IMR-90 (cell line): ENCODE measurements at regions not wholly inside any gene's neighbourhood (a gene's known extent, or its start where the extent isn't known, plus 50 kb on each side); places are given as distances from the start of the nearest gene placed in this dataset.

Experiments
- ATAC-seq: fragments of 200-7000 bp; cut with Tn5 transposase; 2 replicates; pipeline ENCODE4 v1.9.1; 2020; ENCODE audit warnings: low read depth, mild to moderate bottlenecking, moderate library complexity
- BruUV-seq: library from RNA; stranded (reverse); fragments of 400-500 nt; replicated peaks from 2 replicates; lab custom pipeline; 2021; lab: Mats Ljungman, UMichigan
- CTCF ChIA-PET: fragments of 300-600 bp; formaldehyde crosslinking; extraction: SDS; loops from one replicate; lab custom pipeline; 2021; ENCODE audit warnings: antibody characterized with exemption; lab: Yijun Ruan, JAX
- POLR2A ChIA-PET: fragments of 300-600 bp; sonication (Branson Sonifier 250); formaldehyde crosslinking; loops from one replicate; lab custom pipeline; 2022; ENCODE audit warnings: antibody characterized with exemption; ENCODE audit not compliant: unreplicated experiment; lab: Charles Lee
- DNase-seq: peaks from one replicate; pipeline ENCODE4 v3.0.0; 2013
- H2AFZ ChIP-seq: replicated peaks from 2 replicates; pipeline ENCODE3; 2013; ENCODE audit warnings: low read length, mild to moderate bottlenecking; ENCODE audit not compliant: poor library complexity
- H2AK5ac ChIP-seq: 2 replicates; pipeline ENCODE4 v1.6.1; 2013; ENCODE audit warnings: low read depth, low read length, inconsistent platforms
- H2AK9ac ChIP-seq: replicated peaks from 2 replicates; pipeline ENCODE3; 2013; ENCODE audit warnings: mild to moderate bottlenecking, low read depth, low read length, moderate library complexity; ENCODE audit not compliant: poor library complexity
- H2BK120ac ChIP-seq: 2 replicates; pipeline ENCODE4 v1.6.1; 2013; ENCODE audit warnings: low read depth, low read length, inconsistent platforms
- H2BK15ac ChIP-seq: 3 replicates; pipeline ENCODE4 v1.6.1; 2013; ENCODE audit warnings: low read depth, low read length, inconsistent platforms
- H2BK20ac ChIP-seq: 2 replicates; pipeline ENCODE4 v1.6.1; 2013; ENCODE audit warnings: low read depth, mild to moderate bottlenecking, inconsistent platforms, low read length, moderate library complexity
- H2BK5ac ChIP-seq: 2 replicates; pipeline ENCODE4 v1.6.1; 2013; ENCODE audit warnings: mild to moderate bottlenecking, low read depth, low read length, inconsistent platforms; ENCODE audit not compliant: poor library complexity, severe bottlenecking
- H3K14ac ChIP-seq: replicated peaks from 2 replicates; pipeline ENCODE4 v1.6.1; 2013; ENCODE audit warnings: low read depth, low read length, inconsistent platforms
- H3K18ac ChIP-seq: 2 replicates; pipeline ENCODE4 v1.6.1; 2013; ENCODE audit warnings: low read depth, low read length, control low read depth
- H3K23ac ChIP-seq: 2 replicates; pipeline ENCODE4 v1.6.1; 2013; ENCODE audit warnings: low read depth, low read length, inconsistent platforms
- H3K27ac ChIP-seq: 2 replicates; pipeline ENCODE4 v1.5.1; 2013; ENCODE audit warnings: mild to moderate bottlenecking, control low read depth, low read length; ENCODE audit not compliant: insufficient read depth
- H3K27me3 ChIP-seq: 2 replicates; pipeline ENCODE4 v1.6.1; 2013; ENCODE audit warnings: low read length; ENCODE audit not compliant: control insufficient read depth, insufficient read depth
- H3K36me3 ChIP-seq: 2 replicates; pipeline ENCODE4 v1.6.1; 2013; ENCODE audit warnings: low read length, mixed read lengths; ENCODE audit not compliant: control insufficient read depth, insufficient read depth
- H3K4ac ChIP-seq: 2 replicates; pipeline ENCODE4 v1.6.1; 2013; ENCODE audit warnings: low read depth, low read length, inconsistent platforms
- H3K4me1 ChIP-seq: 2 replicates; pipeline ENCODE4 v1.6.1; 2013; ENCODE audit warnings: low read length, mixed read lengths; ENCODE audit not compliant: control insufficient read depth, insufficient read depth
- H3K4me2 ChIP-seq: 2 replicates; pipeline ENCODE4 v1.6.1; 2013; ENCODE audit warnings: low read depth, mild to moderate bottlenecking, control low read depth, low read length, moderate library complexity
- H3K4me3 ChIP-seq: 2 replicates; pipeline ENCODE4 v1.5.1; 2013; ENCODE audit warnings: low read depth, mild to moderate bottlenecking, control low read depth, low read length, moderate library complexity; ENCODE audit not compliant: insufficient read depth
- H3K56ac ChIP-seq: 2 replicates; pipeline ENCODE4 v1.6.1; 2013; ENCODE audit warnings: low read length, inconsistent platforms; ENCODE audit not compliant: insufficient read depth; ENCODE audit errors: extremely low read depth
- H3K79me1 ChIP-seq, 2 experiments: 2 replicates each; pipeline ENCODE4 v1.6.1; 2013; ENCODE audit warnings: low read length in 2 of 2, inconsistent platforms in 1 of 2, low read depth in 1 of 2
- H3K9ac ChIP-seq: 2 replicates; pipeline ENCODE4 v1.6.1; 2013; ENCODE audit warnings: low read depth, low read length, control low read depth
- H3K9me1 ChIP-seq: 2 replicates; pipeline ENCODE4 v1.6.1; 2013; ENCODE audit warnings: low read length, inconsistent platforms; ENCODE audit not compliant: insufficient read depth
- H3K9me3 ChIP-seq: 2 replicates; pipeline ENCODE4 v1.6.1; 2013; ENCODE audit warnings: low read length; ENCODE audit not compliant: control insufficient read depth, insufficient read depth
- H4K20me1 ChIP-seq: 2 replicates; pipeline ENCODE4 v1.6.1; 2013; ENCODE audit warnings: low read length, inconsistent platforms; ENCODE audit not compliant: insufficient read depth
- H4K5ac ChIP-seq: 2 replicates; pipeline ENCODE4 v1.6.1; 2013; ENCODE audit warnings: mild to moderate bottlenecking, low read depth, low read length, control low read depth
- H4K8ac ChIP-seq, 2 experiments: 2 replicates each; pipeline ENCODE4 v1.6.1; 2013; ENCODE audit warnings: low read depth in 2 of 2, low read length in 2 of 2, control low read depth in 1 of 2, inconsistent platforms in 1 of 2
- H4K91ac ChIP-seq: 2 replicates; pipeline ENCODE4 v1.6.1; 2013; ENCODE audit warnings: low read depth, low read length, inconsistent platforms; ENCODE audit not compliant: insufficient read depth
- CEBPB ChIP-seq: IDR thresholded peaks from 2 replicates; pipeline ENCODE4 v1.6.1; 2012; ENCODE audit warnings: low read depth, low read length, improper control_type of control experiment
- CHD1 ChIP-seq: IDR thresholded peaks from 2 replicates; pipeline ENCODE4 v1.6.1; 2012; ENCODE audit warnings: low read depth, low read length, improper control_type of control experiment
- MAFK ChIP-seq: IDR thresholded peaks from 2 replicates; pipeline ENCODE4 v1.6.1; 2012; ENCODE audit warnings: low read depth, low read length, improper control_type of control experiment
- MAZ ChIP-seq: IDR thresholded peaks from 2 replicates; pipeline ENCODE4 v1.6.1; 2012; ENCODE audit warnings: low read depth, mild to moderate bottlenecking, low read length, improper control_type of control experiment, moderate library complexity, borderline replicate concordance
- NFE2L2 ChIP-seq: fragments of 150-350 bp; IDR thresholded peaks from 2 replicates; pipeline ENCODE4 v1.6.1; 2016; ENCODE audit warnings: low read depth, mild to moderate bottlenecking, low read length
- POLR2A ChIP-seq: IDR thresholded peaks from 2 replicates; pipeline ENCODE4 v1.6.1; 2012; ENCODE audit warnings: mild to moderate bottlenecking, low read depth, low read length
- RAD21 ChIP-seq: IDR thresholded peaks from 2 replicates; pipeline ENCODE4 v1.6.1; 2012; ENCODE audit warnings: low read length, improper control_type of control experiment
- RFX5 ChIP-seq: IDR thresholded peaks from 2 replicates; pipeline ENCODE4 v1.8.0; 2012; ENCODE audit warnings: low read depth, mild to moderate bottlenecking, low read length, moderate library complexity
- SMC3 ChIP-seq: fragments of 150-350 bp; IDR thresholded peaks from 2 replicates; pipeline ENCODE4 v1.6.1; 2016; ENCODE audit warnings: low read depth, mild to moderate bottlenecking, antibody characterized with exemption, low read length, moderate library complexity
- WGBS, 2 experiments: methylation state at CpG; one replicate each; pipeline versions ENCODE4 v1.1.5 to v1.1.7; 2013; ENCODE audit warnings: missing lambda C conversion rate in 2 of 2; ENCODE audit not compliant: insufficient read length in 1 of 2; ENCODE audit errors: extremely low coverage in 2 of 2; 5-methylcytosine and 5-hydroxymethylcytosine counted together
- dilution Hi-C: fragments of 300-500 bp; cut with HindIII; formaldehyde crosslinking; loops from one replicate; pipeline ENCODE4 v1.14.3; 2018; ENCODE audit warnings: low sequenced_read_pairs; ENCODE audit not compliant: unreplicated experiment
- in situ Hi-C: fragments of 300-500 bp; cut with MboI; formaldehyde crosslinking; loops from 3 replicates; pipeline ENCODE4 v1.14.3; 2019; ENCODE audit warnings: low sequenced_read_pairs, inconsistent platforms, mixed read lengths
- intact Hi-C: fragments of 100-400 bp; cut with micrococcal nuclease; formaldehyde crosslinking; loops from 2 replicates; pipeline ENCODE4 v1.10.0; 2022
- TF ChIP-seq, protein P1 (sequence below): fragments of 150-350 bp; IDR thresholded peaks from 2 replicates; pipeline ENCODE4 v1.6.1; 2016; ENCODE audit warnings: low read depth, mild to moderate bottlenecking, low read length, moderate library complexity, borderline replicate concordance
- TF ChIP-seq, protein P2 (sequence below): fragments of 150-350 bp; IDR thresholded peaks from 2 replicates; pipeline ENCODE4 v1.6.1; 2017; ENCODE audit warnings: mild to moderate bottlenecking, antibody characterized with exemption, low read length, low read depth
- TF ChIP-seq, protein P3 (sequence below): conservative IDR thresholded peaks from 2 replicates; pipeline ENCODE4 v1.5.1; 2012; ENCODE audit warnings: mild to moderate bottlenecking, low read depth, low read length, improper control_type of control experiment

DNA sequence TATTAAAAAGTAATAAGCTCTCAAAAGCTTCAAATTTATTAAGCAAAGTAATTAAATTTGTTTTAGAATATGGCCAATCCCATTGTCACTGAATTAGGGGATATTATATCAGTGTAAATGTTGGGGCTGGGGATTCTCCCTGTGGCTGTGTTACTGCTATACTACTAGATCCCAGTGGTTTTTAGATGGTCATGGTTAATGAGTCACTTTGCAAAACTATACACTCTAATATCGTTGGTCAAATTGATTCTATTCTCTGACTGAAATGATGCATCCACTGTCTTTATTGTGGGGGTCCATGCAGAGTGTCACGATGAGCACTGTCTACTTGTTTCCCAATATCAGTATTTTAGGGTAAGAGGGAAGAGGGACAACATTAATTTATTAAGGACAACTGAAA lies 336.9 kb upstream of the PREP start:
- H2AK5ac ChIP-seq, result no peak overlapping the region
- BruUV-seq, result no TSS peak
- in situ Hi-C loops (loop anchor here (10.0 kb wide), 3 partner anchors 245 to 565 kb away; no protein-coding TSS in a partner anchor), intact Hi-C loops (no loop called here), dilution Hi-C loops (no loop called here)
- H3K79me1 ChIP-seq, result no peaks in the 10 kb centered on the region
- no peaks in the 10 kb centered on the region for H3K36me3 ChIP-seq
- no peak overlapping the region for H3K56ac ChIP-seq
- no peak overlapping the region for H2BK120ac ChIP-seq
- no peak overlapping the region for H2BK5ac ChIP-seq
- no peak overlapping the region for H3K18ac ChIP-seq
- H3K14ac ChIP-seq, result no peak overlapping the region
- no peak overlapping the region for H4K5ac ChIP-seq
- no peak for DNase-seq
- no peak for ATAC-seq
- H2AK9ac ChIP-seq, result no peak overlapping the region
- no peak overlapping the region for H3K9ac ChIP-seq
- TF ChIP-seq RFX5, result no peak
- TF ChIP-seq MAZ, result no peak
- TF ChIP-seq, protein P1, sequence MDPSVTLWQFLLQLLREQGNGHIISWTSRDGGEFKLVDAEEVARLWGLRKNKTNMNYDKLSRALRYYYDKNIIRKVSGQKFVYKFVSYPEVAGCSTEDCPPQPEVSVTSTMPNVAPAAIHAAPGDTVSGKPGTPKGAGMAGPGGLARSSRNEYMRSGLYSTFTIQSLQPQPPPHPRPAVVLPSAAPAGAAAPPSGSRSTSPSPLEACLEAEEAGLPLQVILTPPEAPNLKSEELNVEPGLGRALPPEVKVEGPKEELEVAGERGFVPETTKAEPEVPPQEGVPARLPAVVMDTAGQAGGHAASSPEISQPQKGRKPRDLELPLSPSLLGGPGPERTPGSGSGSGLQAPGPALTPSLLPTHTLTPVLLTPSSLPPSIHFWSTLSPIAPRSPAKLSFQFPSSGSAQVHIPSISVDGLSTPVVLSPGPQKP, result no peak
- TF ChIP-seq, protein P2, sequence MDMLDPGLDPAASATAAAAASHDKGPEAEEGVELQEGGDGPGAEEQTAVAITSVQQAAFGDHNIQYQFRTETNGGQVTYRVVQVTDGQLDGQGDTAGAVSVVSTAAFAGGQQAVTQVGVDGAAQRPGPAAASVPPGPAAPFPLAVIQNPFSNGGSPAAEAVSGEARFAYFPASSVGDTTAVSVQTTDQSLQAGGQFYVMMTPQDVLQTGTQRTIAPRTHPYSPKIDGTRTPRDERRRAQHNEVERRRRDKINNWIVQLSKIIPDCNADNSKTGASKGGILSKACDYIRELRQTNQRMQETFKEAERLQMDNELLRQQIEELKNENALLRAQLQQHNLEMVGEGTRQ, result no peak
- TF ChIP-seq CEBPB, result no peak
- TF ChIP-seq SMC3, result no peak
- TF ChIP-seq RAD21, result no peak
- no peak for TF ChIP-seq CHD1
- TF ChIP-seq POLR2A, result no peak
- TF ChIP-seq MAFK, result no peak
- TF ChIP-seq, protein P3, sequence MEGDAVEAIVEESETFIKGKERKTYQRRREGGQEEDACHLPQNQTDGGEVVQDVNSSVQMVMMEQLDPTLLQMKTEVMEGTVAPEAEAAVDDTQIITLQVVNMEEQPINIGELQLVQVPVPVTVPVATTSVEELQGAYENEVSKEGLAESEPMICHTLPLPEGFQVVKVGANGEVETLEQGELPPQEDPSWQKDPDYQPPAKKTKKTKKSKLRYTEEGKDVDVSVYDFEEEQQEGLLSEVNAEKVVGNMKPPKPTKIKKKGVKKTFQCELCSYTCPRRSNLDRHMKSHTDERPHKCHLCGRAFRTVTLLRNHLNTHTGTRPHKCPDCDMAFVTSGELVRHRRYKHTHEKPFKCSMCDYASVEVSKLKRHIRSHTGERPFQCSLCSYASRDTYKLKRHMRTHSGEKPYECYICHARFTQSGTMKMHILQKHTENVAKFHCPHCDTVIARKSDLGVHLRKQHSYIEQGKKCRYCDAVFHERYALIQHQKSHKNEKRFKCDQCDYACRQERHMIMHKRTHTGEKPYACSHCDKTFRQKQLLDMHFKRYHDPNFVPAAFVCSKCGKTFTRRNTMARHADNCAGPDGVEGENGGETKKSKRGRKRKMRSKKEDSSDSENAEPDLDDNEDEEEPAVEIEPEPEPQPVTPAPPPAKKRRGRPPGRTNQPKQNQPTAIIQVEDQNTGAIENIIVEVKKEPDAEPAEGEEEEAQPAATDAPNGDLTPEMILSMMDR, result no peak
- TF ChIP-seq NFE2L2, result no peak
- CTCF ChIA-PET, result no interaction called here
- H3K27me3 ChIP-seq, result no peaks in the 10 kb centered on the region
- H4K8ac ChIP-seq, result no peak overlapping the region
- no CpG with 5 or more reads among the region's 2 CpGs for WGBS, 2 experiments
- no peak overlapping the region for H2BK20ac ChIP-seq
- no peak overlapping the region for H3K27ac ChIP-seq
- no peaks in the 10 kb centered on the region for H4K20me1 ChIP-seq
- H3K4ac ChIP-seq, result no peak overlapping the region
- no peak overlapping the region for H2AFZ ChIP-seq
- H3K4me2 ChIP-seq, result no peak overlapping the region
- H3K4me1 ChIP-seq, result no peaks in the 10 kb centered on the region
- H2BK15ac ChIP-seq, result peak overlapping the region; percentile 85; the same call in 2 of the 3 replicates
- no peak overlapping the region for H3K4me3 ChIP-seq
- no peaks in the 10 kb centered on the region for H3K9me3 ChIP-seq
- H4K91ac ChIP-seq, result no peak overlapping the region
- no peak overlapping the region for H3K23ac ChIP-seq
- POLR2A ChIA-PET, result no interaction called here
- no peaks in the 10 kb centered on the region for H3K9me1 ChIP-seq
